ENCODE measurements at regions not wholly inside any gene's neighbourhood (a gene's known extent, or its start where the extent isn't known, plus 50 kb on each side); places are given as distances from the start of the nearest gene placed in this dataset.

DNA sequence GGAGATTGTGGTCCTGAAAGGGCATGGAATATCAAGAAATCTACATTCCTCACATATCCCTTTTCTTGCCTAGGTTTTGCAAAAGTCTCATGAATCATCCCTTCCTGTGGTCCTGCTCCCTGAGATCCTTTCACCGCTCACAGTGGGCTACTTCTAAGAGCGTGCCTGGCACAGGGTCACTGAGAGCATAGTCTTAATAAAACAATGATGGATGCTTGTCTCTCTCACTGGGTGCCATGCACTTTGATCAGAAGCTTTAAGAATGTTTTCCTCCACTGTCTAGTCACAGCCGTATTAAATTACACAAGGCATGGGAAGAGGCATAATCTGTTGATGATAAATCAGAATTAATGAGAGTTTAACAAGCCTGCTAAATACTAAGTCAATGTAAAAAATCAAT is 269.7 kb upstream of the ATP10A start:
- intact Hi-C loops (cut with DNase I), result loop anchor here in 2 of 10 donors (10.0 kb wide), 2 partner anchors 52 to 68 kb away; no protein-coding TSS in a partner anchor
- no peaks in the 10 kb centered on the region for H3K36me3 ChIP-seq
- no peak for TF ChIP-seq CTCF (IDR thresholded peaks at IDR 0.05)

GRCh38 chr15:26129852-26130251 is 266.7 kb upstream of the ATP10A start:
- Histone ChIP-seq H3K4me3 (no peak overlapping the region), H3K9me3 (no peaks in the 10 kb centered on the region), H3K4me1 (no peaks in the 10 kb centered on the region), H3K36me3 (no peaks in the 10 kb centered on the region), H3K27me3 (peaks cover 0 to 45% (median 10%) of the 10 kb centered on the region in 7 donors), H3K27ac (no peak overlapping the region)
- TF ChIP-seq CTCF (IDR thresholded peaks at IDR 0.05), result no peak
- intact Hi-C loops (cut with DNase I), result loop anchor here in 2 of 10 donors (10.0 kb wide), 2 partner anchors 55 to 65 kb away; no protein-coding TSS in a partner anchor
- no peak for DNase-seq
- WGBS, 2 donors, result 22 to 24% methylated on average over 5 of the region's 5 CpGs
- ATAC-seq, result no peak

More for the DNA sequence above, 269.7 kb upstream of the ATP10A start:
- ATAC-seq, result no peak
- Histone ChIP-seq H3K4me1 (no peaks in the 10 kb centered on the region), H3K27ac (no peak overlapping the region), H3K9me3 (no peaks in the 10 kb centered on the region), H3K27me3 (peaks cover 0 to 39% (median 7%) of the 10 kb centered on the region in 7 donors), H3K4me3 (no peak overlapping the region)
- WGBS, 2 donors, result 39 to 54% methylated on average over 3 of the region's 3 CpGs
- DNase-seq, result no peak

- Histone ChIP-seq H3K27ac (no peak overlapping the region), H3K9me3 (no peaks in the 10 kb centered on the region), H3K4me1 (no peaks in the 10 kb centered on the region), H3K4me3 (no peak overlapping the region), H3K36me3 (no peaks in the 10 kb centered on the region), H3K27me3 (peaks cover 0 to 40% (median 10%) of the 10 kb centered on the region in 7 donors)
- no peak for TF ChIP-seq CTCF (IDR thresholded peaks at IDR 0.05)
- ATAC-seq (no peak), DNase-seq (no peak)
- WGBS, 2 donors, result 78 to 81% methylated on average over 7 of the region's 7 CpGs
- intact Hi-C loops (cut with DNase I), result no loop called here
These were observed 265.5 kb upstream of the ATP10A start for GRCh38 chr15:26128611-26129140.

DNA sequence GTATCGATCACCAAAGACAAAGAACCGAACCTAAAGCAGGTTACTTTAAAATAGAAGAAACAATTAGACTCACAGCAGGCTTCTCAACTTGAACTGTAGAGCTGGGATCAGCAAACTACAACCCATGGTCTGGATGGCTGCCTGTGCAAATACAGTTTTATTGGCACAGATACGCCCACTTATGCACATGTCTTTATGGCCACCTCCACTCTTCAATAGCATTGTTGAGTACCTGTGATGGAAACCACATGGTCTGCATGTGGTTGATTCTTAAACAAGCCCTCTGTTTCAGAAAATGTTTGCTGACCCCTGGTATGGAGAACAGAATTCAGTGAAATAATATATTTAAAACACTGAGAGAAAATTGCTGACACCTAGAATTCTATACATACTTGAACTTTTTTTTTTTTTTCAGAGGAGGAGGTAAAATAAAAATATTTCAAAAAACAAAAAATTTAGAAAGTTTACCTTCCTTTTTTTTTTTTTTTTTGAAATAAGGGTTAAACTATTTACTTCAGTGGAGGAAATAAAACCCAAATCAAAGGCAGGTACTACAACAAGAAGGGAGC is 263.8 kb upstream of the ATP10A start:
- no peak for ATAC-seq
- no peaks in the 10 kb centered on the region for H3K9me3 ChIP-seq
- no peak overlapping the region for H3K27ac ChIP-seq
- no peaks in the 10 kb centered on the region for H3K36me3 ChIP-seq
- no peak for TF ChIP-seq CTCF (IDR thresholded peaks at IDR 0.05)
- H3K27me3 ChIP-seq, result peaks cover 0 to 23% (median 0%) of the 10 kb centered on the region in 7 donors
- no peak overlapping the region for H3K4me3 ChIP-seq
- 89 to 92% methylated on average over 3 of the region's 3 CpGs for WGBS, 2 donors
- no peaks in the 10 kb centered on the region for H3K4me1 ChIP-seq
- intact Hi-C loops (cut with DNase I), result no loop called here
- no peak for DNase-seq
